OCI-LY3 (cell line): ENCODE measurements at regions not wholly inside any gene's neighbourhood (a gene's known extent, or its start where the extent isn't known, plus 50 kb on each side); places are given as distances from the start of the nearest gene placed in this dataset.

Source experiments
- EZH2phosphoT487 ChIP-seq: fragments of 200-600 bp; shearing (Covaris generic); IDR thresholded peaks from 2 replicates; pipeline ENCODE4 v1.6.1; 2018; ENCODE audit warnings: antibody characterized with exemption, mixed run types, low read depth
- TF ChIP-seq, protein P1 (sequence below): fragments of 200-600, 300-600 bp; sonication (generic); IDR thresholded peaks from 2 replicates; pipeline ENCODE4 v1.5.1; 2014; ENCODE audit warnings: antibody characterized with exemption, low read length, low read depth

DNA sequence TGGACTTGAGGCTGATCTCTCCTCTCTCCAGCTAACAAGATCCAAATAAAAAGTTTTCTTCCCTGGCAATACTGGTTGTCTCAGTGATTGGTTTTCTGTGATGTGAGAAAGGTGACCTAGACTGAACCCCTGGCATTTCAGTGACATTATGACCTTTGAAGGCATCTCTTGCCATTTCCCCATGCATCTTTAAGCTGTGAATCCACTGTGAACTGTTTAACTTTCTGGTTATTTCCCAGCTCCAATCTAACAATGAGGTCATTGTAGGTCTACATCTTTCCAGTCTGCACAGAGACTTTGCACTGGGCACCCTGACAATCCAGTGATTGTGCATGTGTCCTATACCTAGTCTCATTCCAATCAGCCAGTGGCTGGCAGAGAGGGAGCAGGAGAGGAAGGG lies 155.9 kb upstream of the NUDT4 start:
- TF ChIP-seq, protein P1, sequence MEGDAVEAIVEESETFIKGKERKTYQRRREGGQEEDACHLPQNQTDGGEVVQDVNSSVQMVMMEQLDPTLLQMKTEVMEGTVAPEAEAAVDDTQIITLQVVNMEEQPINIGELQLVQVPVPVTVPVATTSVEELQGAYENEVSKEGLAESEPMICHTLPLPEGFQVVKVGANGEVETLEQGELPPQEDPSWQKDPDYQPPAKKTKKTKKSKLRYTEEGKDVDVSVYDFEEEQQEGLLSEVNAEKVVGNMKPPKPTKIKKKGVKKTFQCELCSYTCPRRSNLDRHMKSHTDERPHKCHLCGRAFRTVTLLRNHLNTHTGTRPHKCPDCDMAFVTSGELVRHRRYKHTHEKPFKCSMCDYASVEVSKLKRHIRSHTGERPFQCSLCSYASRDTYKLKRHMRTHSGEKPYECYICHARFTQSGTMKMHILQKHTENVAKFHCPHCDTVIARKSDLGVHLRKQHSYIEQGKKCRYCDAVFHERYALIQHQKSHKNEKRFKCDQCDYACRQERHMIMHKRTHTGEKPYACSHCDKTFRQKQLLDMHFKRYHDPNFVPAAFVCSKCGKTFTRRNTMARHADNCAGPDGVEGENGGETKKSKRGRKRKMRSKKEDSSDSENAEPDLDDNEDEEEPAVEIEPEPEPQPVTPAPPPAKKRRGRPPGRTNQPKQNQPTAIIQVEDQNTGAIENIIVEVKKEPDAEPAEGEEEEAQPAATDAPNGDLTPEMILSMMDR = no peak
- no peak for TF ChIP-seq EZH2phosphoT487
